Psoas muscle (tissue), 7 donors: ENCODE measurements at regions not wholly inside any gene's neighbourhood (a gene's known extent, or its start where the extent isn't known, plus 50 kb on each side); places are given as distances from the start of the nearest gene placed in this dataset.
A peak's percentile ranks its signal among the peaks of the same experiment; 100 is the strongest.

Experiments
- ATAC-seq, 4 donors: fragments of 200-7000 bp; cut with Tn5 transposase; one replicate each; pipeline ENCODE4 v1.9.1; 2020; ENCODE audit warnings: moderate library complexity in 3 of 4, mild to moderate bottlenecking in 2 of 4
- DNase-seq, 2 donors: peaks; one replicate each; pipeline ENCODE4 v3.0.0-alpha.2; 2020
- H3K27ac ChIP-seq: fragments of 200-600 bp; one replicate; pipeline ENCODE4 v1.8.0; 2022
- H3K27me3 ChIP-seq, 3 donors: fragments of 200-600 bp in 1 of 3; one replicate each; pipeline versions ENCODE4 v1.6.1 to v1.8.0; 2013 to 2022; ENCODE audit warnings: low read length in 2 of 3, mild to moderate bottlenecking in 2 of 3, moderate library complexity in 1 of 3; ENCODE audit not compliant: insufficient read depth in 3 of 3
- H3K36me3 ChIP-seq, 2 donors: fragments of 200-600 bp in 1 of 2; one replicate each; pipeline versions ENCODE4 v1.6.1 to v1.8.0; 2013 to 2022; ENCODE audit warnings: low read depth in 1 of 2, mild to moderate bottlenecking in 1 of 2, moderate library complexity in 1 of 2; ENCODE audit not compliant: insufficient read depth in 1 of 2
- H3K4me1 ChIP-seq: fragments of 200-600 bp; one replicate; pipeline ENCODE4 v1.8.0; 2022
- H3K4me3 ChIP-seq: fragments of 200-600 bp; one replicate; pipeline ENCODE4 v1.8.0; 2022; ENCODE audit warnings: mild to moderate bottlenecking
- H3K9me3 ChIP-seq: fragments of 200-600 bp; one replicate; pipeline ENCODE4 v1.8.0; 2022
- CTCF ChIP-seq: fragments of 200-600 bp; IDR thresholded peaks from one replicate; pipeline ENCODE4 v1.8.0; 2022; ENCODE audit warnings: antibody characterized with exemption
- WGBS, 3 donors: extraction: QIAGEN DNeasy Blood & Tissue Kit; methylation state at CpG; one replicate each; pipeline versions ENCODE4 v1.1.6 to v1.1.7; 2013; 5-methylcytosine and 5-hydroxymethylcytosine counted together
- intact Hi-C, 2 donors: fragments of 100-400 bp; cut with DNase I; formaldehyde crosslinking; loops; one replicate each; pipeline versions ENCODE4 v1.11.0 to v1.14.2; 2022
- donor health status: healthy with polysubstance abuse.
- donor health status: DM: no; HTN: no; CAD: no; lungs with moderate emphysema.
- donor health status: Bipolar disorder and iron deficiency.
- donor health status: healthy.
- donor health status: DM: yes; HTN: yes; CAD: no.
- donor health status: DM: no; HTN: no; CAD: no.
- donor health status: DM: yes; HTN: yes; CAD: no.

DNA sequence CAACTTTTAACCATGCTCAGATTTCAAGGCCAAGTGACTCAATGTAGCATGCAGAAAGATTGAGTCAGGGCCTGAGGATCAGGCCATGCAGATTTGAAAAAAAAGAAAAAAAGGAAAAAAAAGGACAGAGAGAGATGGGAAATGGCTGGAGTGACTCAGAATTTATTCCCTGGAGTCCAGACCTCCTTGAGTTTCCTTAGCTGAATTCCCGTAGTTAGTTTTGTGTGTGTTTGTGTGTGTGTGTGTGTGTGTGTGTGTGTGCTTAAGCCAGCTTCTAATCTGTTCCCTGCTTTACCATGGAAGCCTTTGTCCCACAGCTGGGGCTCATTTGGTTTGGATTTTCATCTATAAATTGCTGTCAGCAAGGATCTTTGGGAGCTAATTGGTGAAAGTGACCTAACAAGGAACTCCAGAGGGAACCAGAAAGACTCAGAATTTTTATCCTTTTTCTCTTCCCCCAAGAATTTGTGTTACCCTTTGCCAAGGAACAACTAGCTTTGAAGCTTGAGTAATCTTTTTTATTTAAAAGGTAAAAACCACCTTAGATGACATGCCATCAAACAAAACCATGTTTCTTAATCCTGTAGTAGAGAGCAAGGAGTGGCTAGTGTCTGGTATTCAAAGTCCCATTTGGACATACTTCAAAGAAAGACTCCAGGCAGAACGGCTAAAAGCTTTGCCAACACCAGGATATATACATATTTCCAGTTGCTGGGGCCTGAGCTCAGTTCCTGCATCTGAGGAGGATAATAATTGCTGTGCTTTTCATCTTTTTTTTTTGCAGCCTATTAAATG lies 109.0 kb upstream of the DDIT4L start:
- intact Hi-C loops: loop anchor here (5.0 kb wide), 1 partner anchor 52 kb away; no protein-coding TSS in a partner anchor
- 24 to 35% (median 34%) methylated on average over 2 of the region's 2 CpGs for WGBS, 3 donors
- H3K27ac ChIP-seq: peak overlapping the region; percentile 28
- no peaks in the 10 kb centered on the region for H3K36me3 ChIP-seq
- H3K4me1 ChIP-seq: peaks cover 54% of the 10 kb centered on the region
- TF ChIP-seq CTCF: no peak
- peak in 1 of 4 donors; percentile 10 for ATAC-seq
- no peak for DNase-seq
- H3K9me3 ChIP-seq: no peaks in the 10 kb centered on the region
- no peak overlapping the region for H3K4me3 ChIP-seq
- no peaks in the 10 kb centered on the region for H3K27me3 ChIP-seq

- H3K9me3 ChIP-seq: no peaks in the 10 kb centered on the region
- no peak for DNase-seq
- no peaks in the 10 kb centered on the region for H3K36me3 ChIP-seq
- peaks cover 42% of the 10 kb centered on the region for H3K4me1 ChIP-seq
- WGBS, 3 donors: 26 to 35% (median 31%) methylated on average over 2 of the region's 2 CpGs
- H3K27me3 ChIP-seq: no peaks in the 10 kb centered on the region
- ATAC-seq: peak; percentile 36 to 61 (median 53)
- intact Hi-C loops: loop anchor here (5.0 kb wide), 1 partner anchor 48 kb away; no protein-coding TSS in a partner anchor
- H3K4me3 ChIP-seq: no peak overlapping the region
- no peak for TF ChIP-seq CTCF
- H3K27ac ChIP-seq: no peak overlapping the region
Measured at GRCh38 chr4:100295792-100296191, 105.5 kb upstream of the DDIT4L start.

DNA sequence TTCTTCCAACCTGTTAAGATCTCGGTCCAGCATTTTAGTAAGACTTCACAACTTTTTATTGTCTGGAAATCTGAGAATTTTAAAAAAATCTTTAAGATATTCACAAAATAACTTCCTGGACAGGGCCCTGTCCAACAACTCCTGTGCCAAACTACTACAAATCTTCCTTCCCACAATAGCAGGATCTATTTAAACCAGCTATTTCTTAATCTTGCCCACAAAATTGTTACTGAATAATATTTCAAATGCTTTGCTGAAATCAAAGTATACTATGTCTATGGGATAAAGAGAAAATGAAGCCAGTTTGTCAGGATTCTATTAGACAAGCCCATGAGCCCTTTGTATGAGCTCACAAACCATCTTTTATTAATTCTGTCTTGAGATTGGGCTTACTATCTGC lies 104.1 kb upstream of the DDIT4L start:
- H3K27me3 ChIP-seq: no peaks in the 10 kb centered on the region
- no peak for DNase-seq
- H3K4me3 ChIP-seq: no peak overlapping the region
- no peak overlapping the region for H3K27ac ChIP-seq
- peaks cover 43% of the 10 kb centered on the region for H3K4me1 ChIP-seq
- intact Hi-C loops: no loop called here
- H3K36me3 ChIP-seq: no peaks in the 10 kb centered on the region
- no peaks in the 10 kb centered on the region for H3K9me3 ChIP-seq
- ATAC-seq: no peak
- TF ChIP-seq CTCF: no peak
- 81 to 89% (median 83%) methylated on average over 1 of the region's 1 CpG for whole genome bisulfite sequencing, 3 donors

GRCh38 chr4:100290585-100290984 lies 100.3 kb upstream of the DDIT4L start:
- H3K27me3 ChIP-seq: no peaks in the 10 kb centered on the region
- no peak overlapping the region for H3K4me3 ChIP-seq
- H3K36me3 ChIP-seq: no peaks in the 10 kb centered on the region
- H3K4me1 ChIP-seq: peaks cover 61% of the 10 kb centered on the region
- no peak for ATAC-seq
- DNase-seq: no peak
- no peaks in the 10 kb centered on the region for H3K9me3 ChIP-seq
- H3K27ac ChIP-seq: no peak overlapping the region
- 92 to 94% (median 93%) methylated on average over 2 of the region's 2 CpGs for WGBS, 3 donors
- intact Hi-C loops: no loop called here
- TF ChIP-seq CTCF: no peak

DNA sequence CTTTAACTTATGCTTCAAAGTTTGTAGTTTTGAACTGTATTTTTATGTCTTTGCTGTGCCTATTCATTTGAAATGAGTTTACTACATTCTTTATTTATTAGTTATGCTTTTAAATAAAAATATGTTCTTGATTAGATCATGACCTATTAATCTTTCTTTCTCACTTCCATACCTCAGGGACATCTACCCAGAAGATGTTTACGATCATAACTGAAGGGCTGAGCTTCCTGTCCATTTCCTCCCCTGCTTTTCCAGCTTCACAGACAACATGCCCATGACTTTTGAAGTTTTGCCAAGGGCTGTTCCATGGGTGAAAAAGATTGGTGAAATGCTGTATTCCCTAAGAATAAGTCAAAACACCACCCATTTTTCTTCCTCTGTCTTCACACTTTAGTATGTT lies 99.7 kb upstream of the DDIT4L start:
- intact Hi-C loops: loop anchor here in 1 of 2 donors (5.0 to 10.0 kb wide), 2 partner anchors 103 to 195 kb away; no protein-coding TSS in a partner anchor

More for the DNA sequence above, 99.7 kb upstream of the DDIT4L start:
- TF ChIP-seq CTCF: no peak
- no peaks in the 10 kb centered on the region for H3K9me3 ChIP-seq
- no peaks in the 10 kb centered on the region for H3K36me3 ChIP-seq
- H3K27ac ChIP-seq: no peak overlapping the region
- peaks cover 61% of the 10 kb centered on the region for H3K4me1 ChIP-seq
- DNase-seq (no peak), ATAC-seq (no peak)
- no peaks in the 10 kb centered on the region for H3K27me3 ChIP-seq
- 61 to 65% (median 64%) methylated on average over 1 of the region's 1 CpG for WGBS, 3 donors
- H3K4me3 ChIP-seq: no peak overlapping the region
